HG02943 (cell line): ENCODE measurements at regions not wholly inside any gene's neighbourhood (a gene's known extent, or its start where the extent isn't known, plus 50 kb on each side); places are given as distances from the start of the nearest gene placed in this dataset.
"Not testable (repeated sequence)": the region's sequence is repeated elsewhere in the genome, so short reads cannot be mapped to it uniquely, and the experiment has no call there.

Experiments
- ATAC-seq: cut with Tn5 transposase; IDR thresholded peaks from one replicate; pipeline ENCODE4 v1.9.1; 2021; ENCODE audit warnings: mild to moderate bottlenecking, low read depth, moderate library complexity; ENCODE audit not compliant: unreplicated experiment

DNA sequence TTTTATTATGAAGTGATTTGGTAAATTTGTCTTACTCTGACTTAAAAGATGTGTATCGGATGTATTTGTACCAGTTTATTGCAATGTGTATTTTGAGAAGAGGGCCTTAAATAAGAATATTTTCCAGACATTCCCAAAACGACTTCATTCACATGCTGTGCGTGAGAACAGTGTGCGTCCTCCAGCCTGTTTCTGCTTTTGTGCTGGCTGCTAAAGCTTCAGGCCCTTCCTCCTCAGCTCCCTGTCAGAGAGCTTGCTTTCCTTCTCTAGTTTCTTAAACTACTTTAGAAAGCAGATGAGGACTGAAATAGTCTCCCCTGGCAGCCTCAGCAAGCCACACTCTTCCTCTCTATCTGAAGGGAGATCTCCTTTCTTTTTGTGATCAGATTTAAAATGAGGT, 157.8 kb downstream of the SAMD5 start:
- ATAC-seq = no peak

- ATAC-seq = no peak
Measured at GRCh38 chr6:147667082-147667481, 158.6 kb downstream of the SAMD5 start.

DNA sequence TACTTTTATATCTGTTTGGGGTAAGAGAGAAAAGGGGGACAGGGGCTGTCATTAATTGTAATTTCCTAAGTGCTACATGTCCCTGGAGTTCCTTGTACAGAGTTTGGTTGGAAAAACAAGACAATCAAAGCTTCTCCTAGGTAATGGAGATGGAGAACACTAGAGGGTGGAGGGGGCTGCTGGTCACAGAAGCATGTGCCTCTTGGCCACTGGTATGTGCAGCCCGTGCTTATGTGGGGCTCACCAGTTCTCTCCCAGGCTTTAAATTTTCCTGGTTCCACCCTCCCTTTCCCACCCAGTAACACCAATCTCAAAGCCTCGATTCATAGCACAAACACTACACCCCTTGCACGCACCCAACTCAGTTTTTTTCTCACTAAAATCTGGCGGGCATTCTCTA, 165.6 kb downstream of the SAMD5 start:
- no peak for ATAC-seq

- ATAC-seq = no peak
Measured at GRCh38 chr6:147674794-147675193, 166.3 kb downstream of the SAMD5 start.

DNA sequence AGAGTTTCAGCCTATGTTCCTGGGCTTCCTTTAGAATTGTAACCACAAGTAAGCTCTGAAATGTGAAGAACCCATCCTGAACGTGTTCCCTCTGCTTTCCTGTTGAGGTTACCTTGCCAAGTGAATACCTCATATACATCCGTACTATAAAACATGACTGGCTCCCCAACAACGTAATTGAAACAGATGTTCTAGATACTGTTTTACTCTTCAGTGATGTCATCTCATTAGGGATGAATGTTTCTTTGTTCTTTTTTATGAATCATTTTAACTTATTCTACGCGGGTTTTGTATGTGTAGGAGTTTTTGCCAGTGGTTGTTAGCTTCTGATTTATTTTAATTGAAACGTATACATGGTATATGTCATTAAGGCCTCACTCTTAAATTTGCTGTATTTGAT, 166.8 kb downstream of the SAMD5 start:
- no peak for ATAC-seq

DNA sequence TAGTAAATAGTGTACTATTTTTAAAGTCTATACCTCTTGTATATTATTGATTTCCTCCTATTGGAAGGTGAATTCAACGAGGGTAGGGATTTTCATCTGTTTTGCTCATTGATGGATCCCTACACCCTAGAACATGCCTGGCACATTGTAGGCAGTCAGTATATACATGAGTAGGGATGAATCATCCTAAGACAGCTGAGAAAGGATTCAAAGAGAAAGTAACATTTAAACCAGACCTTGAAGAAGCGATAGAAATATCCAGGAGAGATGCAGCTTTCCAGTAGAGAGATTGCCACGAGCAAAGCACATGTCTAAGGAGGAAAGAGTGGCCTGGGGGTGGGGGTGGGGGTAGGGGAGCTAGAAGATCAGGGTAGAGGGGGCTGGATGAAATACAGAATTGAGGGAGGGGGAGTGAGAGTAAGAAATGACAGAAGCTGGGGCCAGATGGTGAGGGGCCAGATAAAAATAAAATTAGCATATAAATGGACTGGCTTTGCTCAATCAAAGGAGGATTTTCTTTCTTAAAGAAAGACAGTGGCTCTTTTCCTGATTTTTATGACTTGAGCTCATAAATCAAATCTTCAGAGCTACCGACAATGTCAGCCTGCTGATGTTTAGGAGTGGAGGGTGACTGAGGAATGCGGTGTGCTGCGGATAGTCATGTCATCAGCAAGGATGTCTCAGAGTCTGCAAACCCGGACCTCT, 168.2 kb downstream of the SAMD5 start:
- no peak for ATAC-seq

DNA sequence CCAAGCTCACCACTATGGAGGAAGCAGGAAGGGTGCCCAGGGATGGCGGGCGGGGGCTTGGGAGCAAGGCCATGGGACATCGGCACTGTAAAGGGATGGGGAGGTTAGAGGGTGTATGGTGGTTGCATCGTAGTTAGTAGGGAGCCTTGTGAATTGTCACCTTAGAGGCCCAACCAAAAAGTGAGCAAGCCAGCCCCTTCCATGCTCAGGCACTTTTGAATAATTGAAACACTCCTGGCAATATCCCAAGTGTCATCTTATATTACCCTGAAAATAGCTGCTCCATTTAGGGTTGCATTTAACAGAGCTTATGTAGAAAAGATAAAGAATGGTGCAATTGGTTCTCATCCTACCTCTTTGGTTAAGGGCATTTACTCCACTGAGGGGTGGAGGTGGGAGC, 169.2 kb downstream of the SAMD5 start:
- no peak for ATAC-seq

DNA sequence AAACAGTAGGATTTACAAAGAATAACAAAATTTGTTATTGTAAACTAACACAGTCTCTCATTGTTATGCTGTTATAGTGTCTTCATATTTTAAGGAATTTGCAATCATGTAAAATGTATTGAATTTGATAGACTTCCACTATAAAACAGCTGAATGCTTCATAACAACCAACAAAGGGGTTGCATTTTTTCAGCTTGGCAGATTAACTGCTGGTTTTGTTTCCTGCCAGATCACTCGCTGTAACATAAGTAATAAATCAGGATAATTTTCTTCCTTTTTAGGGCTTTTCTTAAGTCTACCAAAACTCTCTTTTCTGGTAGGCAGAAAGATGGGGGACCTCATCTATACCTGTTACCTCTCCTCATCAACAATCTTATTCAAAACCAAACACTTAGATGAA, 169.8 kb downstream of the SAMD5 start:
- no peak for ATAC-seq

DNA sequence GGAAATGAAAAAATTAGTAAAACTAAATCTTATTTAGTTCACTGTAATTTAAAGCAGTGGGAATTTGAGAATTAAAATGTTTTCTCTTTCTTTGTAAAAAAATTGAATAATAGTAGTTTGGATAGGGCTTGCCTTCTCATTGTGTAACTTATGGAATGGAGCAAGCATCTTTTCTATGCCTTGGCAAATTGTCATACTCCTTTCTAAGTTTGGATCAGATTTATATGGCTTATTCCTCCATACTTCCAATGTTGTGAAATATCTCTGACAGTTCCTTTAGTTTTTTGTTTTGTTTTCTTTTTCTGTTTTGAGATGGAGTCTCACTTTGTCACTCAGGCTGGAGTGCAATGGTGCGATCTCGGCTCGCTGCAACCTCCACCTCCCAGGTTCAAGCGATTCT, 176.4 kb downstream of the SAMD5 start:
- no peak for ATAC-seq

- no peak for ATAC-seq
Measured at GRCh38 chr6:147689398-147689797, 180.9 kb downstream of the SAMD5 start.

GRCh38 chr6:147691446-147691845, 183.0 kb downstream of the SAMD5 start:
- ATAC-seq = no peak

DNA sequence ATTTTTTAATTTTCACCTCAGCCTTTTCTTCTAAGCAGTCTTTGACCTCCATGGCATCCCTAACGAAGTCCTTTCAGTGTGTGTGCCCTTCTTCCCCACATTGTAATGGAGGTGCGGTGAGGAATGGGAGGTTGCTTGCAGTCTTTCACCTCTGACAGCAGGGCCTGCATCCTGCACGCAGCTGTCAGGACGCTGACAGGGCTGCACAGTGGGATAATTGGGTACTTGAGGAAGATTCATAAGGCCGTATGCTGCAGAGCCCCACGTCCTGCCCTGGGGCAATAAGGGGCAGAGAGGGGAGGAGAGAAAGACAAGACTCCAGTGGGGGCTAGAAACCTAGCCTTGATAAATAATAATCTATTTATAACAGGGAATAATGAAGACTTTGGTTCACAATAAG, 184.7 kb downstream of the SAMD5 start:
- no peak for ATAC-seq

DNA sequence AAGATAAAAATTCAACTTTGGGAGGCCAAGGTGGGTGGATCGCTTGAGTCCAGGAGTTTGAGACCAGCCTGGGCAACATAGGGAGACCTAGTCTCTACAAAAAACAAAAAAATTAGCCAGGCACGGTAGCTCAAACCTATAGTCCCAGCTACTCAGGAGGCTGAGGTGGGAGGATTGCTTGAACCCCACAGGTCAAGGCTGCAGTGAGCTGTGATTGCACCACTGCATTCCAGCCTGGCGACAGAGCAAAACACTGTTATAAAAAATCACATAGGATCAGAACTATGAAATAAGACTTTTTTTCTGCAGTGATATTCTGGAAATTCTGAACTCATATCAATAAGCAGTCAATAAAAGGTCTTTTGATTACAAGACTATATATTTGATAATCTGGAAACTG, 186.1 kb downstream of the SAMD5 start:
- ATAC-seq = not testable (repeated sequence)

DNA sequence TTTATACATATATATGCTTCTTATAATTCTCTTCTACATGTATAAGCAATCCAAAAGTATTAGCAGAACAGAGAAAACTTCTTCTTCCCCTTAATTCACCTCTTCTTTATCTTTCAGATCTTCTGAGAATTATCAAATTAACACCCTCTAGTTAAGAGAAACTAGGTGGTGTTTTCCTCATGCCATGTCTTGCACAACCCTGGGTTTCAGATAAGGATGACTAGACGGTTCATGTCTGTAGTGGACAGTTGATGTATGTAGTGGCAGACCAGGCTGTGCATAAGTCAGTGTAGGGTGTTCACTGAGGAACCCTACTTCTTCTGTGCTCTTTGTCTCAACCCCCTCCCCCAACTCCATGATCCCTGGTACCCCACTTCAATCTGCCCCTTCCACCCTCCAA, 187.3 kb downstream of the SAMD5 start:
- ATAC-seq = no peak

- ATAC-seq = no peak
Measured at GRCh38 chr6:147699140-147699539, 190.7 kb downstream of the SAMD5 start.

GRCh38 chr6:147699637-147700036, 191.1 kb downstream of the SAMD5 start:
- no peak for ATAC-seq

DNA sequence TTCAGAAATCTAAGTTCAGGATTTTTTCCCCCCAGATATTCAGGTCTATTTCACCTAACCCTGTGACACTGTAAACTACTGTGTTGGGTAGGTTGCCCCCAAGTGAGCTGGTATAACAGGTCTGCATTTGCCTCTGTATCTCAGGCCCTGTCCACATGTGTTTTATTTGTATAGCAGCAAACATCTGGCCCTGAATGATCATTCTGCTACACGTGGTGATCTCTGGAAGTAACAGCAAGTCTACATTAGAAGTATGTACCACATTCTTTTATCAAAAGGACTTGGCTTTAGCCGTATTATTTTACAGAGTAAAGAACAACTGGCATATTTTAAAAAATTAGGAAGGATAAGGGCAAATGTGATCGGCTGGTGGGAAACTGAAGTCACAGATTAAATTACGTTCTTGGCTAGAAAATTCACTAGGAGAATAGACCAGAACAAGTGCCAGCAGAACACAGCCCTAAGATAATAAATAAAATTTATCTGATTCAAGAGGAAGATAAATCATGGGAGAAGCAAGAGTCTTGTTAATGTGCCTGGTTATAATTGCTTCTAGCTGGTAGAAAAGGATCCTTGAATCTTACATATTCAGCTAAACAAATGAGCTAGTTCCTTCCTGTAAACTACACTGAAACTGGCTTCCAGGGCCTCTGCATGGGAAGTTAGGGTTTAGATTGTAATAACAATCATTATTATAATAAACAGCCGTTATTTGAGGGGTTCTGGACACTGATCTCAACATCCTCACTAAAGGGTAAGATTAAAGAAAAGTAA, 192.1 kb downstream of the SAMD5 start:
- ATAC-seq = no peak

DNA sequence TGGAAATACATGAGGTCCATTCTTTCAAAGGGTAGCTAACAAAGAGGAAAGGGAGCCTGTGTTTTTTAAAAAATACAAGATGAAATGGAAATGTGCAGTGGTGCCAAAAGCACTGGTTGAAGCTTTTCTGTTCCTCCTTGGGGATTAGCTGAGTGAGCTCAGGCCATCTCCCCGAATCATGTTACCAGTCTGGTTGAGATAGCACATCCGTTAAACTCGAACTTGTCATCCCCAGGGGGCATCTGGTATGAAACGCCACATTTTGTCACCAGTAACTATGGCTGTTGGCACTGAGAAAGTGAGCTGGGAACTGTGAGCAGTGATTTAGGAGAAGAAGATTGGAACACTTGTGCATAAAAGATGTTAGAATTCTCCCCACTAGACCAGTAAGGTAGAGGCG, 196.2 kb downstream of the SAMD5 start:
- no peak for ATAC-seq

DNA sequence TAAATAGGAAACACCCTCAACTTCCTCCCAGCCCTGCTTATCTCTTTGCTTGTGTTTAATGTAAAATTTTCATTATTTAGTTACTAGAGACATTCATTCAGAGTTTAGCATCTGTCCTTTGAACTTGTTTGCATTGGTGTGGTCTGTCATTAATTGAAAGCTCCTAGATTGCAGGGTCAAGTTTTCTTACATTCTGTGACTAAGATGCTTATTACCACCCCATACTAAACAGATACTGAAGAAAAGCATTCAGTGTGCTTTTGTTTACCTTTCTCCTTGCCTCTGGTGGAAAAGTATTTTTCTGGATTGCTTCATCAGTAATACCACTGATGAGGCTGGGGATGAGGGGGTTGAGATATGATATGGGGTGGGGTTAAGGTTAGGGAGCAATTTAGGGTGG, 199.0 kb downstream of the SAMD5 start:
- ATAC-seq = no peak

DNA sequence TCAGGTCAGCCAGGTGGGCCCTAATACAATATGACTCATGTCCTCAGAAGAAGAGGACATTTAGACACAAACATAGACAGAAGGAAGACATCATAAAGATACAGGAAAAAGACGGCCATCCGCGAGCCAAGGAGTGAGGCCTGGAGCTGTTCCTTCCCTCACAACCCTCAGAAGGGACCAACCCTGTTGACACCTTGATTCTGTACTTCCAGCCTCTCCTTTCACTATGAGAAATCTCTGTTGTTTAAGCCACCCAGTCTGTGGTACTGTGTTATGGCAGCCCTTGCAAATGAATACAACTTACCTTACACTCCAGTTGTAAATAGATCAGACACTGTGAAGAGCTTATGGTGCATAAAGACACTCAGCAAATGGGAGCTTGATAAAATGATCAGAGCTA, 199.7 kb downstream of the SAMD5 start:
- ATAC-seq = no peak

DNA sequence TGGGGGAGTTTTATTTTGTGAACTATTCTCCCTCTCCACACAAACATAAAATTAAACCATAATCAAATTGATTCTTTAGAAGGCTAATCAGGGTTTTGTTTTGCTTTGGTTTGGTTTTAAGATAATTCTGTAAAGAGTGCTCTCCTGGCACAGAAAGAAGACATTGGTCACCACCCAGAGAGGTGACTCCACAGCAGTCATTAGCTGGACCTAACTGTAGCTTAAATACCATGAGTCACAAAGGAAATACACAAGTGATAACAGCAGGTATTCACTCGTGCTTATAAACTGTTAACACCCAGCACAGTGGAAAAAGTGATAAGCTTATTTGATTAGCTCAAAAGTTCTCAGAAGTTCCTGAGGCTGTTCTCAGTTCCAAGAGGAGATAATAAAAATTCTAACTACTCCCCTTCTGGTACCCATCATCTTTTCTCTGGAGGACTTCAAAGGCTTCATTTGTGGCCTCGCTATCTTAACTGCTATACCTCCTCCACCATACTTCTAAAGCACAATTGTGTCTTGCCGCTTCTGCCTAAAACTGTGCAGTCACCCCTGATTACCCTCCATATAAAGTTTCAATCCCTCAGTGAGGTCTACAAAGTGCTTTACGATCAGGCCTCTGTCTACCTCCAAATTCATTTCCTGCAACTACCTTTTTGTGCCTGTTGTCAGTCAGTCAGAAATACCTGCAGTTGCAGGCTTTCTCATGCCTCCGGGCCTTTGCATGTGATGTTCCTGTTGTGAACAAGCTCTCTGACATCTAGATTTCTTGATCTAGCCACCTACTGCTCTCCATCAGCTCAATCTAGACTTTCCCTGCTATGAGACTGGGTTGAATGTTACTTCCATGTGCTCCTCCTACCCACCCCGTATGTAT, 201.1 kb downstream of the SAMD5 start:
- ATAC-seq = no peak
